Loucy (cell line): ENCODE measurements at regions not wholly inside any gene's neighbourhood (a gene's known extent, or its start where the extent isn't known, plus 50 kb on each side); places are given as distances from the start of the nearest gene placed in this dataset.

Experiments
- H2AFZ ChIP-seq: fragments of 200-600 bp; sonication (generic); 2 replicates; pipeline ENCODE4 v1.6.0; 2016; ENCODE audit warnings: antibody characterized with exemption, mild to moderate bottlenecking, low read length, moderate library complexity
- H3F3A ChIP-seq: fragments of 200-600 bp; 2 replicates; pipeline ENCODE4 v1.6.0; 2016; ENCODE audit warnings: antibody characterized with exemption, low read depth, mild to moderate bottlenecking
- H3K27me3 ChIP-seq: fragments of 200-600 bp; sonication (generic); 2 replicates; pipeline ENCODE4 v1.6.1; 2014; ENCODE audit warnings: low read length, mild to moderate bottlenecking; ENCODE audit not compliant: insufficient read depth, poor library complexity, severe bottlenecking
- H3K36me3 ChIP-seq: fragments of 200-600 bp; sonication (generic); 2 replicates; pipeline ENCODE4 v1.6.1; 2016; ENCODE audit warnings: low read length; ENCODE audit not compliant: insufficient read depth
- H3K4me1 ChIP-seq: fragments of 200-600 bp; sonication (generic); 2 replicates; pipeline ENCODE4 v1.5.1; 2014; ENCODE audit warnings: low read length, mild to moderate bottlenecking; ENCODE audit not compliant: insufficient read depth, poor library complexity, severe bottlenecking
- H3K4me2 ChIP-seq: fragments of 200-600 bp; sonication (generic); 2 replicates; pipeline ENCODE4 v1.6.0; 2014; ENCODE audit warnings: antibody characterized with exemption, low read length, low read depth, mild to moderate bottlenecking; ENCODE audit not compliant: poor library complexity, severe bottlenecking
- H3K4me3 ChIP-seq: fragments of 200-600 bp; sonication (generic); 2 replicates; pipeline ENCODE4 v1.5.1; 2014; ENCODE audit warnings: low read length, mild to moderate bottlenecking, mixed read lengths; ENCODE audit not compliant: poor library complexity, severe bottlenecking
- H3K79me2 ChIP-seq: fragments of 200-600 bp; sonication (generic); 2 replicates; pipeline ENCODE4 v1.6.1; 2014; ENCODE audit warnings: low read length; ENCODE audit not compliant: insufficient read depth
- H3K9ac ChIP-seq: fragments of 200-600 bp; sonication (generic); 2 replicates; pipeline ENCODE4 v1.6.0; 2014; ENCODE audit warnings: mild to moderate bottlenecking, low read depth, low read length, moderate library complexity; ENCODE audit not compliant: poor library complexity, severe bottlenecking
- H3K9me2 ChIP-seq: fragments of 200-600 bp; sonication (generic); replicated peaks from 2 replicates; pipeline ENCODE4 v1.6.1; 2016; ENCODE audit warnings: low read depth, low read length, mixed read lengths
- H3K9me3 ChIP-seq: fragments of 200-600 bp; sonication (generic); 2 replicates; pipeline ENCODE4 v1.6.1; 2014; ENCODE audit warnings: mild to moderate bottlenecking, antibody characterized with exemption, low read length, low read depth; ENCODE audit not compliant: insufficient read depth
- H4K20me1 ChIP-seq: fragments of 200-600 bp; sonication (generic); 2 replicates; pipeline ENCODE4 v1.6.0; 2014; ENCODE audit warnings: antibody characterized with exemption, low read length, mild to moderate bottlenecking; ENCODE audit not compliant: insufficient read depth, poor library complexity, severe bottlenecking
- CTCF ChIP-seq: fragments of 200-600 bp; sonication (generic); conservative IDR thresholded peaks from 2 replicates; pipeline ENCODE4 v1.5.1; 2014; ENCODE audit warnings: mild to moderate bottlenecking, antibody characterized with exemption, low read length
- EZH2phosphoT487 ChIP-seq: fragments of 200-600 bp; IDR thresholded peaks from 2 replicates; pipeline ENCODE4 v1.6.1; 2018; ENCODE audit warnings: antibody characterized with exemption, mild to moderate bottlenecking, moderate library complexity, borderline replicate concordance

GRCh38 chr14:42673963-42674362 lies 1067.3 kb downstream of the LRFN5 start:
- Histone ChIP-seq H3K9me3 (no peaks in the 10 kb centered on the region), H3K4me3 (no peak overlapping the region), H3K4me1 (no peaks in the 10 kb centered on the region), H3K36me3 (no peaks in the 10 kb centered on the region), H3K27me3 (no peaks in the 10 kb centered on the region), H3F3A (no peaks in the 10 kb centered on the region), H3K9ac (no peak overlapping the region), H3K4me2 (no peak overlapping the region), H2AFZ (no peak overlapping the region), H3K9me2 (no peaks in the 10 kb centered on the region), H3K79me2 (no peaks in the 10 kb centered on the region), H4K20me1 (no peaks in the 10 kb centered on the region)
- TF ChIP-seq EZH2phosphoT487 = no peak
- no peak for TF ChIP-seq CTCF

GRCh38 chr14:42671636-42672035 lies 1065.0 kb downstream of the LRFN5 start:
- Histone ChIP-seq H3K4me1 (no peaks in the 10 kb centered on the region), H3K9me2 (no peaks in the 10 kb centered on the region), H4K20me1 (no peaks in the 10 kb centered on the region), H3K27me3 (no peaks in the 10 kb centered on the region), H3K4me3 (no peak overlapping the region), H3K9me3 (no peaks in the 10 kb centered on the region), H3K9ac (no peak overlapping the region), H2AFZ (no peak overlapping the region), H3K79me2 (no peaks in the 10 kb centered on the region), H3K4me2 (no peak overlapping the region), H3F3A (no peaks in the 10 kb centered on the region), H3K36me3 (no peaks in the 10 kb centered on the region)
- no peak for TF ChIP-seq CTCF

GRCh38 chr14:42665083-42665482 lies 1058.4 kb downstream of the LRFN5 start:
- H3K9me3 ChIP-seq = no peaks in the 10 kb centered on the region
- no peaks in the 10 kb centered on the region; the same call in 1 of the 2 replicates for H3K36me3 ChIP-seq
- no peaks in the 10 kb centered on the region for H4K20me1 ChIP-seq
- peak overlapping the region; percentile 57; the same call in 1 of the 2 replicates for H2AFZ ChIP-seq
- H3K27me3 ChIP-seq = no peaks in the 10 kb centered on the region
- no peak overlapping the region for H3K4me2 ChIP-seq
- peaks cover 8% of the 10 kb centered on the region for H3K4me1 ChIP-seq
- H3K4me3 ChIP-seq = no peak overlapping the region
- no peaks in the 10 kb centered on the region for H3F3A ChIP-seq
- TF ChIP-seq EZH2phosphoT487 (no peak), CTCF (no peak)
- no peaks in the 10 kb centered on the region for H3K79me2 ChIP-seq
- no peak overlapping the region for H3K9ac ChIP-seq
- no peaks in the 10 kb centered on the region for H3K9me2 ChIP-seq
